Keratinocyte (primary cell): ENCODE measurements at regions not wholly inside any gene's neighbourhood (a gene's known extent, or its start where the extent isn't known, plus 50 kb on each side); places are given as distances from the start of the nearest gene placed in this dataset.

Source experiments
- DNase-seq: peaks from one replicate; pipeline ENCODE4 v3.0.0-alpha.2; 2011; ENCODE audit warnings: low read depth, missing footprints, low spot score
- FAIRE-seq: peaks from 2 replicates; lab custom pipeline; 2011; peaks lifted over from hg19 to GRCh38; lab: Jason Lieb, UNC
- H2AFZ ChIP-seq: 2 replicates; pipeline ENCODE4 v1.6.0; 2012; ENCODE audit warnings: low read length, control low read depth, inconsistent platforms; ENCODE audit not compliant: control insufficient read depth
- H3K27ac ChIP-seq: 2 replicates; pipeline ENCODE4 v1.5.1; 2011; ENCODE audit warnings: low read length; ENCODE audit not compliant: control insufficient read depth, insufficient read depth
- H3K27me3 ChIP-seq: 3 replicates; pipeline ENCODE4 v1.6.0; 2011; ENCODE audit warnings: low read length; ENCODE audit not compliant: control insufficient read depth, insufficient read depth; ENCODE audit errors: extremely low read depth
- H3K36me3 ChIP-seq, 2 experiments: 2 replicates in 1 of 2; 3 replicates in 1 of 2; pipeline ENCODE4 v1.5.1; 2011; ENCODE audit warnings: low read length in 2 of 2, mild to moderate bottlenecking in 1 of 2; ENCODE audit not compliant: control insufficient read depth in 2 of 2, insufficient read depth in 2 of 2; ENCODE audit errors: extremely low read depth in 1 of 2
- H3K4me1 ChIP-seq: 3 replicates; pipeline ENCODE4 v1.5.1; 2011; ENCODE audit warnings: low read length; ENCODE audit not compliant: control insufficient read depth, insufficient read depth; ENCODE audit errors: extremely low read depth
- H3K4me2 ChIP-seq: 3 replicates; pipeline ENCODE4 v1.6.0; 2011; ENCODE audit warnings: low read depth, low read length; ENCODE audit not compliant: control insufficient read depth, insufficient read depth; ENCODE audit errors: extremely low read depth
- H3K4me3 ChIP-seq, 3 experiments: fragments of 200-600 bp in 1 of 3; sonication (generic) in 1 of 3; 2 replicates in 2 of 3; 3 replicates in 1 of 3; pipeline ENCODE4 v1.5.1; 2011 to 2016; ENCODE audit warnings: low read length in 3 of 3, mild to moderate bottlenecking in 3 of 3, control low read depth in 2 of 3, inconsistent platforms in 1 of 3, low read depth in 1 of 3, mixed read lengths in 1 of 3, mixed run types in 1 of 3, moderate library complexity in 1 of 3; ENCODE audit not compliant: control insufficient read depth in 2 of 3, insufficient read depth in 2 of 3; ENCODE audit errors: extremely low read depth in 1 of 3
- H3K79me2 ChIP-seq: 2 replicates; pipeline ENCODE4 v1.6.0; 2012; ENCODE audit warnings: low read length; ENCODE audit not compliant: control insufficient read depth, insufficient read depth
- H3K9ac ChIP-seq: 3 replicates; pipeline ENCODE4 v1.6.0; 2011; ENCODE audit warnings: low read length; ENCODE audit not compliant: control insufficient read depth, insufficient read depth; ENCODE audit errors: extremely low read depth
- H3K9me1 ChIP-seq: 3 replicates; pipeline ENCODE4 v1.6.0; 2011; ENCODE audit warnings: low read length; ENCODE audit not compliant: control insufficient read depth, insufficient read depth; ENCODE audit errors: extremely low read depth
- H3K9me3 ChIP-seq: 2 replicates; pipeline ENCODE4 v1.5.1; 2012; ENCODE audit warnings: low read depth, low read length; ENCODE audit not compliant: control insufficient read depth
- H4K20me1 ChIP-seq: 3 replicates; pipeline ENCODE4 v1.6.0; 2011; ENCODE audit warnings: low read length; ENCODE audit not compliant: control insufficient read depth, insufficient read depth; ENCODE audit errors: extremely low read depth
- EZH2 ChIP-seq: IDR thresholded peaks from one replicate; pipeline ENCODE4 v1.6.1; 2012; ENCODE audit warnings: inconsistent platforms, mild to moderate bottlenecking, low read length, moderate library complexity
- dilution Hi-C: fragments of 300-500 bp; cut with MboI; formaldehyde crosslinking; loops from one replicate; pipeline ENCODE4 v1.7.0; 2020; ENCODE audit warnings: low sequenced_read_pairs; ENCODE audit not compliant: extremely low pct_ligation_motif_present
- TF ChIP-seq, protein P1 (sequence below), 3 experiments: IDR thresholded peaks in 1 of 3; conservative IDR thresholded peaks in 1 of 3; optimal IDR thresholded peaks in 1 of 3; 2 replicates in 2 of 3; 3 replicates in 1 of 3; pipeline versions ENCODE3 to v1.5.1; 2011; ENCODE audit warnings: low read length in 3 of 3, mild to moderate bottlenecking in 3 of 3, moderate library complexity in 2 of 3, control low read depth in 1 of 3, inconsistent platforms in 1 of 3; ENCODE audit not compliant: insufficient read depth in 2 of 3; ENCODE audit errors: extremely low read depth in 1 of 3

DNA sequence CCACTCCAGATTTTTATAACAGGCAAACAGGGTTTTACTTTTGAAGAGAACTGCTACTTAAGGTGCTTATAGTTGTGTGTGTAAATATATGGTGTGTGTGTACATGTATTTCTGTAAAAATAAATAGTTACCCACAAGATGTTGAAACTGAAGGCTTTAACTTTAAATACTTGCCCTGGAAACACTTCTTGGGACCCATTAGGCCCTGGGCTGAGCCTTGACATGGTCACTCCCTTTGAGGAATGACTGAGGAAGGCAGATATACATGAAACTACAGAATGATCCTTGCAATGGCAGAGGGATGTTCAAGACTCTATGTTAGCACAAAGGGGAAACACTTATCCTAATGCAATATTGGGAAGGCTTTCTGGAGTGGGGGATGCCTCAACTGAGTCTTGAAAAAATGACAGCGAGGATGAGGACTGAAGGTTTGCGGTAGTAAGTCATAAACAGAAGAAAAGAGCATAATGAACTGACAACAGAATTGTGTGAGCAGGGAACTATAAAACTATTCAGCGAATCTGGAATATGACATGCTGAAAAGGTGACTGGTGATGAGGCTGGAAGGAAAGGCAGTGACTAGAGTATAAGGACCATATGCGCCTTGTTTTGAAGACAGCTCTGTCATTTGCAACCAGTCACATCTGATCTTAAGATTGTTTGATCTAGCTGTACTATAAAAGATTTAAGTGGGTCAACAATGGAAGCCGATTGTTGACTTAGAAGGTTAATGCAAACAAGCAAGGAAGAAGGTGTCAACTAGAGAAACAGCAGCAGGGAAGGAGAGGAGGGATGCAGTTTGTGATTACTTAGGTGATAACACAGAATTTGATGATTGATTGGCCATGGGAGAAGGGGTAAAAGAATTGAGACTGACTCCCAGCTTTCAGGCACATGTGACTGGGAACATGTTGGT, 64.4 kb upstream of the COL21A1 start:
- no peak overlapping the region for H3K4me2 ChIP-seq
- TF ChIP-seq, protein P1, sequence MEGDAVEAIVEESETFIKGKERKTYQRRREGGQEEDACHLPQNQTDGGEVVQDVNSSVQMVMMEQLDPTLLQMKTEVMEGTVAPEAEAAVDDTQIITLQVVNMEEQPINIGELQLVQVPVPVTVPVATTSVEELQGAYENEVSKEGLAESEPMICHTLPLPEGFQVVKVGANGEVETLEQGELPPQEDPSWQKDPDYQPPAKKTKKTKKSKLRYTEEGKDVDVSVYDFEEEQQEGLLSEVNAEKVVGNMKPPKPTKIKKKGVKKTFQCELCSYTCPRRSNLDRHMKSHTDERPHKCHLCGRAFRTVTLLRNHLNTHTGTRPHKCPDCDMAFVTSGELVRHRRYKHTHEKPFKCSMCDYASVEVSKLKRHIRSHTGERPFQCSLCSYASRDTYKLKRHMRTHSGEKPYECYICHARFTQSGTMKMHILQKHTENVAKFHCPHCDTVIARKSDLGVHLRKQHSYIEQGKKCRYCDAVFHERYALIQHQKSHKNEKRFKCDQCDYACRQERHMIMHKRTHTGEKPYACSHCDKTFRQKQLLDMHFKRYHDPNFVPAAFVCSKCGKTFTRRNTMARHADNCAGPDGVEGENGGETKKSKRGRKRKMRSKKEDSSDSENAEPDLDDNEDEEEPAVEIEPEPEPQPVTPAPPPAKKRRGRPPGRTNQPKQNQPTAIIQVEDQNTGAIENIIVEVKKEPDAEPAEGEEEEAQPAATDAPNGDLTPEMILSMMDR (optimal IDR thresholded peaks at IDR 0.05 in 1 of 3, IDR thresholded peaks at IDR 0.05 in 1 of 3, conservative IDR thresholded peaks at IDR 0.05 in 1 of 3; ENCODE audit: extremely low read depth in 1 of 3, insufficient read depth in 2 of 3, low read length in 3 of 3): no peak
- TF ChIP-seq EZH2: no peak
- H3K4me1 ChIP-seq: no peaks in the 10 kb centered on the region
- no peak overlapping the region for H2AFZ ChIP-seq
- no peaks in the 10 kb centered on the region for H3K9me3 ChIP-seq
- H3K9ac ChIP-seq: no peak overlapping the region
- no peaks in the 10 kb centered on the region for H3K79me2 ChIP-seq
- H3K36me3 ChIP-seq: no peaks in the 10 kb centered on the region
- DNase-seq: no peak
- no peaks in the 10 kb centered on the region for H4K20me1 ChIP-seq
- no peaks in the 10 kb centered on the region for H3K27me3 ChIP-seq
- H3K27ac ChIP-seq: no peak overlapping the region
- dilution Hi-C loops: no loop called here
- H3K4me3 ChIP-seq: no peak overlapping the region
- H3K9me1 ChIP-seq: no peaks in the 10 kb centered on the region
- no peak for FAIRE-seq

- DNase-seq (no peak), FAIRE-seq (no peak)
- no peaks in the 10 kb centered on the region for H3K79me2 ChIP-seq
- no peaks in the 10 kb centered on the region for H3K9me3 ChIP-seq
- no peak overlapping the region for H2AFZ ChIP-seq
- no peaks in the 10 kb centered on the region for H3K4me1 ChIP-seq
- H3K36me3 ChIP-seq: no peaks in the 10 kb centered on the region
- no peak overlapping the region for H3K9ac ChIP-seq
- H4K20me1 ChIP-seq: no peaks in the 10 kb centered on the region
- no peaks in the 10 kb centered on the region for H3K27me3 ChIP-seq
- H3K4me2 ChIP-seq: no peak overlapping the region
- dilution Hi-C loops: no loop called here
- H3K9me1 ChIP-seq: no peaks in the 10 kb centered on the region
- no peak overlapping the region for H3K4me3 ChIP-seq
- TF ChIP-seq, protein P1 (optimal IDR thresholded peaks at IDR 0.05 in 1 of 3, IDR thresholded peaks at IDR 0.05 in 1 of 3, conservative IDR thresholded peaks at IDR 0.05 in 1 of 3; ENCODE audit: extremely low read depth in 1 of 3, insufficient read depth in 2 of 3, low read length in 3 of 3): no peak
- no peak for TF ChIP-seq EZH2
- no peak overlapping the region for H3K27ac ChIP-seq
These were observed 63.7 kb upstream of the COL21A1 start for GRCh38 chr6:56311061-56311460.
